ENCODE measurements at regions not wholly inside any gene's neighbourhood (a gene's known extent, or its start where the extent isn't known, plus 50 kb on each side); places are given as distances from the start of the nearest gene placed in this dataset.

DNA sequence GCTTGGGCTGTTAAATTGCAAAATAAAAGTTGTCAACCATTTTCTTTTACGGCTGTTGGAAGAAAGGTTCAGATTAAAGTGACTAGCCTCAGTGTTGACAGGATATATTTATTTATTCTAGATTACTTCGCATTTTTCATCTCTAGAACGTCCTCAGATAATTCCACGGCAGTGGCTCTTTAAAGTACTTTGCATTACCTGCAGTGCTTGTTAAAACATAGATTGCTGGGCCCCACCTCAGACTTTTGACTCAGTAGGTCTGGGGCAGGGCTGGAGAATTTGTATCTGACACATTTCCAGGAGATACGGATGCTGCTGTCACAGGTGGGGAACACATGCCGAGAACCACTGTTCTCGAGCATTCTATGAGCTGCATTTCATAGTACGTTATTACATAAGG is 292.7 kb downstream of the EDEM1 start:
- H3F3A ChIP-seq (ENCODE audit: low read depth): no peaks in the 10 kb centered on the region
- H3K9ac ChIP-seq (ENCODE audit: low read depth, low read length, poor library complexity, severe bottlenecking): no peak overlapping the region
- no peaks in the 10 kb centered on the region for H3K4me1 ChIP-seq (ENCODE audit: insufficient read depth, low read length, poor library complexity, severe bottlenecking)
- no peaks in the 10 kb centered on the region for H3K79me2 ChIP-seq (ENCODE audit: insufficient read depth, low read length)
- H3K4me3 ChIP-seq (ENCODE audit: low read length, poor library complexity, severe bottlenecking): no peak overlapping the region
- no peak overlapping the region for H2AFZ ChIP-seq (ENCODE audit: low read length)
- no peaks in the 10 kb centered on the region for H3K27me3 ChIP-seq (ENCODE audit: insufficient read depth, low read length, poor library complexity, severe bottlenecking)
- TF ChIP-seq, protein P1, sequence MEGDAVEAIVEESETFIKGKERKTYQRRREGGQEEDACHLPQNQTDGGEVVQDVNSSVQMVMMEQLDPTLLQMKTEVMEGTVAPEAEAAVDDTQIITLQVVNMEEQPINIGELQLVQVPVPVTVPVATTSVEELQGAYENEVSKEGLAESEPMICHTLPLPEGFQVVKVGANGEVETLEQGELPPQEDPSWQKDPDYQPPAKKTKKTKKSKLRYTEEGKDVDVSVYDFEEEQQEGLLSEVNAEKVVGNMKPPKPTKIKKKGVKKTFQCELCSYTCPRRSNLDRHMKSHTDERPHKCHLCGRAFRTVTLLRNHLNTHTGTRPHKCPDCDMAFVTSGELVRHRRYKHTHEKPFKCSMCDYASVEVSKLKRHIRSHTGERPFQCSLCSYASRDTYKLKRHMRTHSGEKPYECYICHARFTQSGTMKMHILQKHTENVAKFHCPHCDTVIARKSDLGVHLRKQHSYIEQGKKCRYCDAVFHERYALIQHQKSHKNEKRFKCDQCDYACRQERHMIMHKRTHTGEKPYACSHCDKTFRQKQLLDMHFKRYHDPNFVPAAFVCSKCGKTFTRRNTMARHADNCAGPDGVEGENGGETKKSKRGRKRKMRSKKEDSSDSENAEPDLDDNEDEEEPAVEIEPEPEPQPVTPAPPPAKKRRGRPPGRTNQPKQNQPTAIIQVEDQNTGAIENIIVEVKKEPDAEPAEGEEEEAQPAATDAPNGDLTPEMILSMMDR (conservative IDR thresholded peaks at IDR 0.05; ENCODE audit: low read length): no peak
- TF ChIP-seq EZH2phosphoT487 (IDR thresholded peaks at IDR 0.05; ENCODE audit: borderline replicate concordance): no peak
- H3K9me3 ChIP-seq (ENCODE audit: insufficient read depth, low read depth, low read length): no peaks in the 10 kb centered on the region
- H3K9me2 ChIP-seq (replicated peaks; ENCODE audit: low read depth, low read length): no peaks in the 10 kb centered on the region
- H4K20me1 ChIP-seq (ENCODE audit: insufficient read depth, low read length, poor library complexity, severe bottlenecking): no peaks in the 10 kb centered on the region
- no peaks in the 10 kb centered on the region for H3K36me3 ChIP-seq (ENCODE audit: insufficient read depth, low read length)
- H3K4me2 ChIP-seq (ENCODE audit: low read depth, low read length, poor library complexity, severe bottlenecking): no peak overlapping the region

DNA sequence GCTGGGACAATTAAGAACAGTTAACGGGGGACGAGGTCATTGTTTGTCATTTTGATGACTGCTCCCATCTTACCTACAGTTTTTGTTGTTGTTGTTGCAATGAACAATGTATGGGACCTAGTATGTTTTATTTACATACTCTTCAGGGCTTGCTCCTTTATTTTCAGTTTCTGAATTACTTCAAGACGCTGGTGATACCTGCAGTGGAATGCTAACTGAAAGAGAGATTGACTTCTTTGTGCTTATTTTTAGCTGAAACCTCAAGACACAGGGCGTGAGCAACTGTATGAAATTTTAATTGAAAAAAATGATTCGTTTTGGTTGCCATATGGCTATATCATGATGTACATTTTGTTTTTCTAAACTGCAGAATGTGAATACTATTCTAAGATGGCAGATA is 297.9 kb downstream of the EDEM1 start:
- no peak overlapping the region for H3K4me3 ChIP-seq (ENCODE audit: low read length, poor library complexity, severe bottlenecking)
- no peaks in the 10 kb centered on the region for H3F3A ChIP-seq (ENCODE audit: low read depth)
- H3K9me3 ChIP-seq (ENCODE audit: insufficient read depth, low read depth, low read length): no peaks in the 10 kb centered on the region
- no peaks in the 10 kb centered on the region for H4K20me1 ChIP-seq (ENCODE audit: insufficient read depth, low read length, poor library complexity, severe bottlenecking)
- no peaks in the 10 kb centered on the region for H3K36me3 ChIP-seq (ENCODE audit: insufficient read depth, low read length)
- H3K4me1 ChIP-seq (ENCODE audit: insufficient read depth, low read length, poor library complexity, severe bottlenecking): no peaks in the 10 kb centered on the region
- no peaks in the 10 kb centered on the region for H3K27me3 ChIP-seq (ENCODE audit: insufficient read depth, low read length, poor library complexity, severe bottlenecking)
- no peak for TF ChIP-seq EZH2phosphoT487 (IDR thresholded peaks at IDR 0.05; ENCODE audit: borderline replicate concordance)
- TF ChIP-seq, protein P1 (conservative IDR thresholded peaks at IDR 0.05; ENCODE audit: low read length): no peak
- H3K79me2 ChIP-seq (ENCODE audit: insufficient read depth, low read length): no peaks in the 10 kb centered on the region
- H3K9ac ChIP-seq (ENCODE audit: low read depth, low read length, poor library complexity, severe bottlenecking): no peak overlapping the region
- H2AFZ ChIP-seq (ENCODE audit: low read length): no peak overlapping the region
- H3K9me2 ChIP-seq (replicated peaks; ENCODE audit: low read depth, low read length): no peaks in the 10 kb centered on the region
- H3K4me2 ChIP-seq (ENCODE audit: low read depth, low read length, poor library complexity, severe bottlenecking): no peak overlapping the region

DNA sequence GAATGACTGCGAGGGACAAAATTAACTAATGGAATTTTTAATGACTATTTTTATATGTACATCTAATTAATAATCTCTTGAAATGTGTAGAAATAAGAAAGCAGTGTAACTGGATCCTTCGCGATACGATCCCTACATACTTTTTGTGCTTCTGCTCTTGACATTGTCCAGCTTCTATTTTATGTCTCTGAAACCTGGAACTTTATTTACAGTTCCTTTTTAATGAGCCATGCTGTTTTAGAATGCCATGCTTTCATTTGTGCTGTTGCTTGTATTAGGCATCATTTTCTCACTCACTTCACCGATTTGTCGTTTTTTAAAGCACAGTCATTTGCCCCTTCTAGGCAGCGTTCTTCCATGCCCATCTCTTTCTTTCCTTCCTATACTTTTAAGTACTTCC is 301.3 kb downstream of the EDEM1 start:
- H4K20me1 ChIP-seq (ENCODE audit: insufficient read depth, low read length, poor library complexity, severe bottlenecking): no peaks in the 10 kb centered on the region
- H3K9me2 ChIP-seq (replicated peaks; ENCODE audit: low read depth, low read length): no peaks in the 10 kb centered on the region
- TF ChIP-seq, protein P1 (conservative IDR thresholded peaks at IDR 0.05; ENCODE audit: low read length): no peak
- H3K4me2 ChIP-seq (ENCODE audit: low read depth, low read length, poor library complexity, severe bottlenecking): no peak overlapping the region
- no peaks in the 10 kb centered on the region for H3K36me3 ChIP-seq (ENCODE audit: insufficient read depth, low read length)
- no peaks in the 10 kb centered on the region for H3K79me2 ChIP-seq (ENCODE audit: insufficient read depth, low read length)
- no peak overlapping the region for H2AFZ ChIP-seq (ENCODE audit: low read length)
- H3F3A ChIP-seq (ENCODE audit: low read depth): no peaks in the 10 kb centered on the region
- no peak overlapping the region for H3K4me3 ChIP-seq (ENCODE audit: low read length, poor library complexity, severe bottlenecking)
- no peaks in the 10 kb centered on the region for H3K9me3 ChIP-seq (ENCODE audit: insufficient read depth, low read depth, low read length)
- no peak overlapping the region for H3K9ac ChIP-seq (ENCODE audit: low read depth, low read length, poor library complexity, severe bottlenecking)
- H3K27me3 ChIP-seq (ENCODE audit: insufficient read depth, low read length, poor library complexity, severe bottlenecking): no peaks in the 10 kb centered on the region
- H3K4me1 ChIP-seq (ENCODE audit: insufficient read depth, low read length, poor library complexity, severe bottlenecking): no peaks in the 10 kb centered on the region

All from Loucy (cell line).